K562 (cell line): ENCODE measurements at regions not wholly inside any gene's neighbourhood (a gene's known extent, or its start where the extent isn't known, plus 50 kb on each side); places are given as distances from the start of the nearest gene placed in this dataset.

ENCODE experiments used
- ATAC-seq: fragments of 200-7000 bp; cut with Tn5 transposase; 3 replicates; pipeline ENCODE4 v1.9.1; 2020; ENCODE audit warnings: moderate library complexity
- BruUV-seq: library from RNA; stranded (reverse); fragments of 400-500 nt; replicated peaks from 2 replicates; lab custom pipeline; 2021; lab: Mats Ljungman, UMichigan
- CTCF ChIA-PET: fragments of 300-600 bp; formaldehyde crosslinking; extraction: SDS; loops from one replicate; lab custom pipeline; 2021; ENCODE audit warnings: low intra/inter-chr PET ratio; lab: Yijun Ruan, JAX
- POLR2A ChIA-PET: fragments of 300-600, 350-650 bp; sonication (Branson Sonifier 250); formaldehyde crosslinking; extraction: SDS; loops from one replicate; lab custom pipeline; 2021; ENCODE audit warnings: antibody characterized with exemption, inconsistent platforms; lab: Yijun Ruan, JAX
- DNase-seq, 4 experiments: peaks; one replicate each; pipeline versions ENCODE4 v3.0.0 to v3.0.0-alpha.2; 2011 to 2018; ENCODE audit warnings: low spot score in 3 of 4, mixed read lengths in 3 of 4; ENCODE audit errors: extremely low read depth in 1 of 4
- FAIRE-seq: peaks from 2 replicates; lab custom pipeline; 2011; peaks lifted over from hg19 to GRCh38; lab: Jason Lieb, UNC
- H2AFZ ChIP-seq: 2 replicates; pipeline ENCODE4 v1.6.0; 2011; ENCODE audit warnings: low read depth, low read length, control low read depth, inconsistent platforms
- H3K27ac ChIP-seq: fragments of 200-600 bp; 3 replicates; pipeline ENCODE4 v1.8.0; 2011; ENCODE audit warnings: low read depth, mild to moderate bottlenecking, control low read depth, inconsistent platforms, low read length, moderate library complexity, mixed read lengths; ENCODE audit errors: extremely low read depth
- H3K27me3 ChIP-seq, 2 experiments: fragments of 300-600 bp in 1 of 2; 2 replicates in 1 of 2; 3 replicates in 1 of 2; pipeline versions ENCODE4 v1.6.0 to v1.8.0; 2011; ENCODE audit warnings: inconsistent platforms in 2 of 2, low read length in 2 of 2, mild to moderate bottlenecking in 1 of 2, mixed read lengths in 1 of 2, moderate library complexity in 1 of 2; ENCODE audit not compliant: control insufficient read depth in 2 of 2, insufficient read depth in 2 of 2
- H3K36me3 ChIP-seq: fragments of 300-600 bp; 3 replicates; pipeline ENCODE4 v1.8.0; 2011; ENCODE audit warnings: mild to moderate bottlenecking, low read length, inconsistent platforms; ENCODE audit not compliant: control insufficient read depth, insufficient read depth
- H3K4me1 ChIP-seq, 2 experiments: fragments of 200-600 bp in 1 of 2; replicated peaks in 1 of 2; 2 replicates in 1 of 2; 3 replicates in 1 of 2; pipeline versions ENCODE4 v1.5.1 to v1.8.0; 2011; ENCODE audit warnings: inconsistent platforms in 2 of 2, low read length in 2 of 2, mild to moderate bottlenecking in 1 of 2, mixed read lengths in 1 of 2, moderate library complexity in 1 of 2; ENCODE audit not compliant: control insufficient read depth in 2 of 2, insufficient read depth in 2 of 2
- H3K4me2 ChIP-seq: 2 replicates; pipeline ENCODE4 v1.6.1; 2011; ENCODE audit warnings: low read length, control low read depth, inconsistent platforms, mixed read lengths; ENCODE audit not compliant: insufficient read depth
- H3K4me3 ChIP-seq: fragments of 200-600 bp; sonication (generic), shearing (Covaris generic); 2 replicates; pipeline ENCODE4 v1.5.1; 2016; ENCODE audit warnings: control low read depth, inconsistent platforms
- H3K79me2 ChIP-seq: fragments of 200-600 bp; 3 replicates; pipeline ENCODE4 v1.8.0; 2011; ENCODE audit warnings: low read length, inconsistent platforms; ENCODE audit not compliant: control insufficient read depth, insufficient read depth
- H3K9ac ChIP-seq, 2 experiments: 2 replicates each; pipeline versions ENCODE4 v1.6.0 to v1.6.1; 2011; ENCODE audit warnings: low read depth in 2 of 2, low read length in 2 of 2, control low read depth in 1 of 2, inconsistent platforms in 1 of 2, mild to moderate bottlenecking in 1 of 2, mixed read lengths in 1 of 2; ENCODE audit not compliant: insufficient read depth in 1 of 2
- H3K9me1 ChIP-seq: one replicate; pipeline ENCODE4 v1.6.0; 2011; ENCODE audit warnings: inconsistent platforms, mild to moderate bottlenecking, low read length, moderate library complexity; ENCODE audit not compliant: control insufficient read depth, insufficient read depth
- H3K9me3 ChIP-seq: replicated peaks from 2 replicates; pipeline ENCODE4 v1.5.1; 2011; ENCODE audit warnings: low read depth, low read length, inconsistent platforms; ENCODE audit not compliant: control insufficient read depth, insufficient read depth
- H4K20me1 ChIP-seq: replicated peaks from 2 replicates; pipeline ENCODE4 v1.6.1; 2011; ENCODE audit warnings: low read length, inconsistent platforms, mixed read lengths; ENCODE audit not compliant: control insufficient read depth, insufficient read depth
- HNRNPK ChIP-seq: fragments of 200-400 bp; formaldehyde crosslinking; IDR thresholded peaks from one replicate; pipeline ENCODE4 v1.6.1; 2018; ENCODE audit warnings: mild to moderate bottlenecking, low read depth, low read length; ENCODE audit not compliant: poor library complexity, severe bottlenecking
- HOXB6 ChIP-seq: fragments of 250-450 bp; sonication (Bioruptor Pico); IDR thresholded peaks from 2 replicates; pipeline ENCODE4 v1.5.1; 2022; ENCODE audit warnings: mild to moderate bottlenecking, borderline replicate concordance
- LARP7 ChIP-seq: fragments of 450-650 bp; IDR thresholded peaks from 2 replicates; pipeline ENCODE4 v1.6.1; 2016
- U2AF2 ChIP-seq: fragments of 200-400 bp; formaldehyde crosslinking; optimal IDR thresholded peaks from 2 replicates; pipeline ENCODE3; 2017; ENCODE audit warnings: low read depth, mild to moderate bottlenecking, low read length
- ZFP1 ChIP-seq: fragments of 450-650 bp; formaldehyde crosslinking; IDR thresholded peaks from 2 replicates; pipeline ENCODE4 v1.4.0; 2020; ENCODE audit warnings: mild to moderate bottlenecking, mixed read lengths
- ZNF212 ChIP-seq: fragments of 450-650 bp; formaldehyde crosslinking; IDR thresholded peaks from 2 replicates; pipeline ENCODE4 v1.4.0; 2020; ENCODE audit warnings: mild to moderate bottlenecking
- ZNF24 ChIP-seq: fragments of 450-650 bp; IDR thresholded peaks from 2 replicates; pipeline ENCODE4 v1.6.1; 2016
- ZNF699 ChIP-seq: fragments of 250-450 bp; sonication (Bioruptor Pico); IDR thresholded peaks from 2 replicates; pipeline ENCODE4 v1.8.0; 2021; ENCODE audit warnings: mild to moderate bottlenecking, moderate library complexity; ENCODE audit not compliant: insufficient replicate concordance
- in situ Hi-C: fragments of 300-500 bp; cut with MboI; formaldehyde crosslinking; loops from 4 replicates; pipeline ENCODE4 v1.15.0; 2018; ENCODE audit warnings: inconsistent platforms, mixed read lengths
- intact Hi-C: fragments of 100-400 bp; cut with micrococcal nuclease; formaldehyde crosslinking; loops from 2 replicates; pipeline ENCODE4 v1.14.2; 2022
- TF ChIP-seq, protein P1 (sequence below): fragments of 200-800 bp; sonication (Bioruptor generic); IDR thresholded peaks from 2 replicates; pipeline ENCODE4 v1.6.1; 2017; ENCODE audit warnings: missing genetic modification characterization, missing compliant biosample characterization
- TF ChIP-seq, protein P2 (sequence below): fragments of 200-800 bp; sonication (Bioruptor generic); IDR thresholded peaks from 2 replicates; pipeline ENCODE4 v1.6.1; 2017; ENCODE audit warnings: missing genetic modification characterization, missing compliant biosample characterization

DNA sequence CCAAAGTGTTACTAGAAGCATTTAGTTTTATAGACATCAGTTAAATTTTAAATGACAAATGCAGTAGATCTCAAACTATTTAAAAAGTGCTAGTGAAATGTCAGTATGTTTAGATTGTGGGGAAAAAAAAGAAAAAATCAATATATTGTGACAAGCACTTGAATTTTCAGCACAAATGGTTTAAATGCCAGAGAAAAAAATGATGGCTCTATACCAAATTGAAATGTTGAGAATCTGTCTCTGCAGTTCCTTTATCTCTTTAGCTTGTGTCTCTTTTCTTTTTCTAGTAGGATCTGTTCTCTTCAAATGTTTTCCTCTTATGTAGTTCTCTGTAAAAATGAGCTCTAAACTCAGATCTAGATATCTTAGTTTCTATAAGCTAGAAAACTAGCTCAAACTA is 682.6 kb upstream of the GCFC2 start:
- no peak overlapping the region for H2AFZ ChIP-seq
- H3K9ac ChIP-seq: no peak overlapping the region
- no peaks in the 10 kb centered on the region for H3K79me2 ChIP-seq
- no peak for DNase-seq
- no peak overlapping the region for H3K4me3 ChIP-seq
- CTCF ChIA-PET: no interaction called here
- no peaks in the 10 kb centered on the region for H3K9me3 ChIP-seq
- intact Hi-C loops (no loop called here), in situ Hi-C loops (no loop called here)
- no peaks in the 10 kb centered on the region for H3K9me1 ChIP-seq
- no peaks in the 10 kb centered on the region for H4K20me1 ChIP-seq
- ATAC-seq: no peak
- no peak for FAIRE-seq
- no peaks in the 10 kb centered on the region for H3K36me3 ChIP-seq
- H3K4me2 ChIP-seq: no peak overlapping the region
- POLR2A ChIA-PET: no interaction called here
- no TSS peak for BruUV-seq
- H3K27ac ChIP-seq: no peak overlapping the region
- TF ChIP-seq ZNF24: no peak
- no peak for TF ChIP-seq ZNF699 (CRISPR knock-in tag)
- no peak for TF ChIP-seq ZNF212 (CRISPR knock-in tag)
- no peak for TF ChIP-seq LARP7
- no peak for TF ChIP-seq HOXB6 (CRISPR knock-in tag)
- TF ChIP-seq U2AF2: no peak
- TF ChIP-seq, protein P1, sequence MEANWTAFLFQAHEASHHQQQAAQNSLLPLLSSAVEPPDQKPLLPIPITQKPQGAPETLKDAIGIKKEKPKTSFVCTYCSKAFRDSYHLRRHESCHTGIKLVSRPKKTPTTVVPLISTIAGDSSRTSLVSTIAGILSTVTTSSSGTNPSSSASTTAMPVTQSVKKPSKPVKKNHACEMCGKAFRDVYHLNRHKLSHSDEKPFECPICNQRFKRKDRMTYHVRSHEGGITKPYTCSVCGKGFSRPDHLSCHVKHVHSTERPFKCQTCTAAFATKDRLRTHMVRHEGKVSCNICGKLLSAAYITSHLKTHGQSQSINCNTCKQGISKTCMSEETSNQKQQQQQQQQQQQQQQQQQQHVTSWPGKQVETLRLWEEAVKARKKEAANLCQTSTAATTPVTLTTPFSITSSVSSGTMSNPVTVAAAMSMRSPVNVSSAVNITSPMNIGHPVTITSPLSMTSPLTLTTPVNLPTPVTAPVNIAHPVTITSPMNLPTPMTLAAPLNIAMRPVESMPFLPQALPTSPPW (CRISPR knock-in tag): no peak
- TF ChIP-seq HNRNPK: no peak
- TF ChIP-seq ZFP1 (CRISPR knock-in tag): no peak
- TF ChIP-seq, protein P2, sequence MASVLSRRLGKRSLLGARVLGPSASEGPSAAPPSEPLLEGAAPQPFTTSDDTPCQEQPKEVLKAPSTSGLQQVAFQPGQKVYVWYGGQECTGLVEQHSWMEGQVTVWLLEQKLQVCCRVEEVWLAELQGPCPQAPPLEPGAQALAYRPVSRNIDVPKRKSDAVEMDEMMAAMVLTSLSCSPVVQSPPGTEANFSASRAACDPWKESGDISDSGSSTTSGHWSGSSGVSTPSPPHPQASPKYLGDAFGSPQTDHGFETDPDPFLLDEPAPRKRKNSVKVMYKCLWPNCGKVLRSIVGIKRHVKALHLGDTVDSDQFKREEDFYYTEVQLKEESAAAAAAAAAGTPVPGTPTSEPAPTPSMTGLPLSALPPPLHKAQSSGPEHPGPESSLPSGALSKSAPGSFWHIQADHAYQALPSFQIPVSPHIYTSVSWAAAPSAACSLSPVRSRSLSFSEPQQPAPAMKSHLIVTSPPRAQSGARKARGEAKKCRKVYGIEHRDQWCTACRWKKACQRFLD: no peak
- TF ChIP-seq, all 486 proteins: peak for 0
- Histone ChIP-seq H3K27me3 (no peaks in the 10 kb centered on the region), H3K4me1 (no peaks in the 10 kb centered on the region)
